ENCODE measurements at regions not wholly inside any gene's neighbourhood (a gene's known extent, or its start where the extent isn't known, plus 50 kb on each side); places are given as distances from the start of the nearest gene placed in this dataset.

- TF ChIP-seq ZNF274 (IDR thresholded peaks at IDR 0.05; ENCODE audit: low read depth, low read length): no peak
- TF ChIP-seq YY1 (IDR thresholded peaks at IDR 0.05; ENCODE audit: insufficient read depth, insufficient read length): no peak
- no peak for TF ChIP-seq SUZ12 (IDR thresholded peaks at IDR 0.05; ENCODE audit: extremely low read depth, insufficient read depth, insufficient read length)
Measured at GRCh38 chr6:100980949-100981348, 99.8 kb upstream of the ASCC3 start.

All from NT2/D1 (cell line).